GM18502 (cell line): ENCODE measurements at regions not wholly inside any gene's neighbourhood (a gene's known extent, or its start where the extent isn't known, plus 50 kb on each side); places are given as distances from the start of the nearest gene placed in this dataset.
"Not testable (repeated sequence)": the region's sequence is repeated elsewhere in the genome, so short reads cannot be mapped to it uniquely, and the experiment has no call there.

Source experiments
- ATAC-seq: cut with Tn5 transposase; IDR thresholded peaks from one replicate; pipeline ENCODE4 v1.9.1; 2021; ENCODE audit warnings: mild to moderate bottlenecking; ENCODE audit not compliant: unreplicated experiment, poor library complexity

DNA sequence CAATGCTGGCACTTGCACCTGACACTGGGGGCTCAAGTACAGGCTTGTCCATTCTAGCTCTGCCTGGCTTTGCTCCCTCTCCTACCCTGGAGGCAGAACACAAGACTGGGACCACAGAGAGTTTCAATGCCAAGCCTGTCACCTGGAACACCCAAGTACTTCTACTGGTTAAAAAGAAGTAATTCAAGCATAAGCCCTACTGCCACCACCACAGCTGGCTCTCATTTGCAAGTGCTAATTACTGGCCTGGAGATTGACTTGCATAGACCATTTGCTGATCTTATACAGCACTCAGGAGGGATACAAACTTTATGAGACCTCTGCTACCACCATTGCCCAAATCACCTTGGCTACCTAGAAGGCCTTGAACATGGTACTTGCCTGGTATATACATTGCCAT is 1550.9 kb downstream of the C4orf33 start:
- ATAC-seq, result no peak

DNA sequence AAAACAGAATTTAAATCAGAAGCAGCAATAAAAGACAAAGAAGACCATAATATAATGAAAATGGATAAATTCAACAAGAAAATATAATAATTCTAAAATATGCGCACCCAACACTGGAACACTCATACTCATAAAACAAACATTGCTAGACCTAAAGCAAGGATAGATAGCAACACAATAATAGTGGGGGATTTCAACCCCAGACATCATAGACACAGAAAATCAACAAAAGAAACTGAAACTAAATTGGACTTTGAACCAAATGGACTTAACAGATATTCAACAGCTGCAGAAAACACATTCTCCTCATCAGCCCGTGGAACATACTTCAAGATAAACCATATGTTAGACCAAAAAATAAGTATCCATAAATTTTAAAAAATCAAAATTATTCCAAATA is 1552.6 kb downstream of the C4orf33 start:
- ATAC-seq, result no peak

DNA sequence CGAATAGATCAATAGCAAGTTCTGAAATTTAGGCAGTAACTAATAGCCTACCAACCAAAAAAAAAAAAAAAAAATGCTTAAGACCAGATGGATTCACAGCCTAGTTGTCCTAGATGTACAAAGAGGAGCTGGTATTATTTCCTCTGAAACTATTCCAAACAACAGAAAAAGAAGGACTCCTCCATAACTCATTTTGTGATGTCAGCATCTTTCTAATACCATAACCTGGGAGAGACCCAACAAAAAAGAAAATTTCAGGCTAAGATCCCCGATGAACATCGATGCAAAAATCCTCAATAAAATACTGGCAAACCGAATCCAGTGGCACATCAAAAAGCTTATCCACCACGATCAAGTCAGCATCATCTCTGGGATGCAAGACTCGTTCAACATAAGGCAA is 1557.9 kb downstream of the C4orf33 start:
- ATAC-seq, result no peak

DNA sequence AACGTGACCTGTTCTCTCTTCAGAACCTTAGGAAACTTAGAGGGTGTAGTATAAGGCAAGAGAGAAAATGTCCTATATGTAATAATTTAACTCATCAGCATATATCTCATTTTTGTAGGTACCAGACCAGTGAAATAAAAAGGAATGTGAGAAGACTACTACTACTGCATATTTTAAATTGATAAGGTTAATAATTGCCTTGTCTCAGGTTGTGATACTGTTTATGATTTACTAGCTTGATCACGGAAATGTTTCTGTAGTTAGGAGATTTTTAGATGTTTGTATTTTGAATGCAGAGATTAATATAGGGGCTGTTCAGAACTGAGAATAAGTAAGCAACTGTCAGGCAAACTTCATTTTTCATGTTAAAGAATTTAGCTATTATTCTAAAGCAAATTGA is 1563.4 kb downstream of the C4orf33 start:
- ATAC-seq, result no peak

DNA sequence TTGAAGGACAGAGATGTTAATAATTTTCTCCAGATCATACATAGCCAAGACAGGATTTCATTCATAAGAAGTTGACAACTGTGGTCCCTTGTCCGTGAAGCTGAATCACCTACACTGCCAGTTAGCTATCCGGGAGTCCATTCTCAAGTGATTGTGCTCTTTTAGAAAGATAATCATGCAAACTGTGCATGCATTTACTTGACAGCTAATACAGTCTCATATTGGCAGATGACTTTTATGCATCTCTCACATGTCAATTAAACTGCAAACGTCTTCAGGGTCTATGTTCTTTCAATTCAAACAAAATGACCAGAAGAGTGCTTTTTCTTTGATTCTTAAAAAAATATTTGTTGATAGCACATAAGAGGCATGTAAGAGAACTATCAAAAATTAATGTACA is 1572.9 kb downstream of the C4orf33 start:
- ATAC-seq, result no peak

DNA sequence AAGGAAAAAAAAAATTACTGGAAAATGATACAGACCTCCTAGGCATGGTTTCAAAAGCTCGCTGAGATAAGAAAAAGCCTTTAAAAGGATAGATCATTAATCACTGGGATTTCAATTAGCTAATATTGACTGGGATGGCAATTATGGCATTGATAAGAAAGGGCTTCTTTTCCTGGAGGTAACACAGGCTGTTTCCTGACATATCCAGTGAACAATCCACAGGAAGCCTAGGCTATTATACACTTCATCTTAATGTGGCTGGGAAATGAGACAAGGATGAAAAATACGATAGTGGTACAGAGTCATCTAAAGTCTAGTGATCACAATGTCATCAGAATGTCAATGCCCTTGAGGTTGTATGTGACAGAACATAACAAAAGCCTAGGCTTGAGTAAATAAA is 1579.3 kb downstream of the C4orf33 start:
- ATAC-seq, result no peak

DNA sequence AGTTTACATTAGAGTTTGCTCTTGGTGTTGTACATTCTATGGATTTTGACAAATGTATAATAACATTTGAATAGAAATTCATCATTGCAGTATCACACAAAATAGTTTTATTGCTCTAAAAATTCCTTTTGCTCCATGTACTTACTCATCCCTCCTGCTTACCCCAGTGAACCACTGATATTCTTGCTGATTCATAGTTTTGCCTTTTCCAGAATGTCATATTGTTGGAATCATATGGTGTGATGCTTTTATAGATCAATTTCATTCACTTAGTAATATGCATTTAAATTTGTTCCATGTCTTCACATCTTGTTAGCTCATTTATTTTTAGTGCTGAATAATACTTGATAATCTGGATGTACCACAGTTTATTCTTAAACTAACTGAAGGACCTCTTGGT is 1593.2 kb downstream of the C4orf33 start:
- ATAC-seq, result no peak

DNA sequence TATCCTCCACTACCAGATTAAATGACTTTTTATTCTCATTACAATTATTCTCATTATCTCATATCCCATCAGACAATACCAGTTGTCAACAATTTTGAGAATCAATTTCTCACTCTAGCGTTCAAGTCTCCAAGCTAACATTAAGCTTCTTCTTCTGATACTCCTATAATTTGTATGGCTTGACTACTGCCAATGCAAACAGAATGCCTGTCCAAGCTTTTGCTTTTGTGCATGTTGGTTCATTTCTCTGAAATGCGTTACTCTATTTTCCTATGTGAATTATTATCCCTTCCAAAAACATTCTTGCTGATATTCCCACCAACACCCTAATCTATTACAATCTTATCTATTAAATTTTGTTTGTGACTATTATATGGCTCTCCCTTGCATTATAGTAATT is 1602.3 kb downstream of the C4orf33 start:
- ATAC-seq, result no peak

- no peak for ATAC-seq
These were observed 1603.1 kb downstream of the C4orf33 start for GRCh38 chr4:130699004-130699403.

- ATAC-seq, result no peak
These were observed 1607.4 kb downstream of the C4orf33 start for GRCh38 chr4:130703211-130703935.

- ATAC-seq, result no peak
These were observed 1609.1 kb downstream of the C4orf33 start for GRCh38 chr4:130705023-130705422.

DNA sequence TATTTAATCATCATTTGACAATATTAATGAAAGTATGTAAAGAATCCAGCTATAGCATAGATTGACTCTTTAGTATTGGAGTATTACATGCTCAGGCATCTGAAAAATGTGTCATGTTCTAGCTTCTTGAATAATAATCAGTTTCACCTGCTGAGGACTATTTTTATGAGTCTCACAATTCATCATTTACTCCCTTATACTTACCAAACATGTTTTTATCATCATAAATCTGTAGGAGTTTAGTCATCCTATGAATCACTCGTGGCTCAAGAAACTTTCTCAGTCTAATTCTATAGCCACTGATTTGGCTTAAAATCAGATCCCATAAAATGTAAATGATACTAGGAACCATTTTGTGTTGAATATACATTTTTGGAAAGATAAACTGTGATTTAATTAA is 1616.1 kb downstream of the C4orf33 start:
- ATAC-seq, result no peak

DNA sequence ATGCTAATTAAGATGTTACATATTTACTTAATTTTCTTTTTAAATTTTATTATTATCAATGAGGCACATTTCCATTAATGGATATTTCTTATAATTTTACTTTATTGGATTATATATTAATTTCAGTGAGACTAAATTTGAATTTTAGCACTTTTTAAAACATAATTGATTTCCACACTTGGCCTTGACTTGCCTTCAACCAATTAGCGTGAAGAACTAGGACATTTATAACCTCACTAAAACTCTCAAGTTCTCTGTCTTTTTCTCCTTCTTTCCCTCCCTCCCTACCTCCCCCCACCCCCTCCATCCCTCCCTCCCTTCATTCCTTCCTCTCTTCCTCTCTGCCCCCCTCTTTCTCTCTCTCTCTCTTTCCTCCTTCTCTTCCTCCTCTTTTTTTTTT is 1618.1 kb downstream of the C4orf33 start:
- ATAC-seq, result no peak

DNA sequence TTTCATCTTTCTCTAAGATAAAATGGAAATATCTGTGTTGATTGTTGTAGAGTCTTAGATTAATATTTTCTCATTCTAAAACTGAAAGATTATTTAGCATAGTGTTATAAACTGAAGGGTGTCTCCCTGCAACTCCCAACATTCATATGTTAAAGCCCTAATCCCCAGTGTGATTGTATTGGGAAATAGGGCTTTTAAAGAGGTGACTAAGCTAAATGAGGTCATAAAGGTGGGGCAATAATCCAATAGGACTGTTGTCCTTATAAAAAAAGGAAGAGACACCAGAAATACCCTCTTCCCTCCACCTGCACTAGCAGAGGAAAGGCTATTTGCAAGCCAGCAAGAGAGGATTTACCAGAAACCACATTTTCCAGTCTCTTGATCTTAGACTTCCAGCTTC is 1626.4 kb downstream of the C4orf33 start:
- ATAC-seq, result no peak

DNA sequence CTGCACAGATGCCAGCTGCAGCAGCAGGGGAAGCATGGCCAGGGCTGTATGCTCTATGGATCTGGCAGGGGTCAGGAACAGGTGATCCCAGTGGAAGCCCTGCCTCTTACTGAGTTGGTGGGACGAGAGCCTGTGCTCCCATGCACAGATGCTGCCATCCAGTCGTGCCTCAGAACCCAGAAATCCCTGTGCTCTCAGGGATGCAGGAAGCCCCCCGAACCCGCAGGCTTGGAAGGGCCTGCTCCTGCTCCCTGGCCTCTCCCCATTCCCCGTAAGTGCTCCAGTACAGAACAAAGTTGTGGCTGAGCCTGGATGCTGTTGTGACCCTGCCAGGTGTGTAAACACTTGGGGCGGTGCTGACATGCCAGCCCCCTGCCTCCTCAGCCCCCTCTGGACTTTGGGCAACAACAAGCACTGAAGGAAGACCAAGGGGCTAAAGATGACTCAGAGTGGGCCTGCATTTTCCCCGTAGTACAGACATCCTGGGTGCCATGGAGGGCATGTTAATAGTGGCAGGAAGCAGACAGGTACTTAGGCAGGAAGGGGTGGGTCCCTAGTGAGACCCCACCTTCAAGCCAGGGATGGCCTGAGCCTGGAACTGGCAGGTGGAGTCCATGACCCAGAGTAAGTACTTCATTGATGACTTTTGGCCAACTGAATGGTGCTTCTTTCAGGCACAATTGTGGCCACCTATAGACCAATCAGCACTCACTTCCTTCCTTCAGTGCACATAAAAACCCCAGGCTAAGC is 1640.7 kb downstream of the C4orf33 start:
- ATAC-seq, result no peak

DNA sequence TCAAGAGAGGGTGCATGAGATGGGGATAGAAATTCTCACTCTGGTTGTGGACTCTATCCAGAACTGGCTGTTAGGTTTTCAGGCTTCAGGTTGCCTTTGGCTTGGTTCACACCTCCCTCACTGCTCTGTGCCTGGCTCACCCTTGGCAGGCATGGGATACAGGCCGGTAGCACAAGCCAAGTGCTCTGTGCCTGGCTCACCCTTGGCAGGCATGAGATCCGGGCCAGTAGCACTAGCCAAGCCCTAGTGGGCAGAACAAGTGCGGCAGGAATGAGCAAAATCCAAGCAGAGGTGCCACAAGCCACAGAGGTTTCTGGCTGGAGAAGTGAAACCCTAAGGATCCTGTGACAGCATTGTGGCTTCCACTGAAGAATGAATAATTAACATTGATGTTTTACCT is 1642.3 kb downstream of the C4orf33 start:
- no peak for ATAC-seq

- no peak for ATAC-seq
These were observed 1651.9 kb downstream of the C4orf33 start for GRCh38 chr4:130747842-130748241.

DNA sequence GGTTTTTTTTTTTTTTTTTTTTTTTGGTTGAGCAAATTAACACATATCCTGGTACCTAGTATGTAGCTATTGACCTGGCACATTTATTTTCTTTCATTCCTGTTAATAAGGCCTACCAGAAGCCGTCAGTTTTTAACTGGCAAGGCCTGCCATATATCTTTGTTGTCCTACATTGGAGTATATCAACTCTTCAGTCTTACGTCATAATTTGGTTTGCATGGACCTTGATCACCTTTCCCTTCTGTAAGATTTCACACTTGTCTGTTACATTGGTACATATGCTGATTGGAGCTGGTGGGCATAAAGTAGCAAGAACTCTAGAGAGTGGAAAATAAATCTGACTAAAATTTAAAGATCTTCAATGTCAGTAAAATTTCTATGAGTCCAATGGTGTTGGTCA is 1658.0 kb downstream of the C4orf33 start:
- no peak for ATAC-seq

- no peak for ATAC-seq
These were observed 1664.3 kb downstream of the C4orf33 start for GRCh38 chr4:130760246-130760645.

- ATAC-seq, result not testable (repeated sequence)
These were observed 1671.4 kb downstream of the C4orf33 start for GRCh38 chr4:130767384-130767783.

- ATAC-seq, result not testable (repeated sequence)
These were observed 1677.0 kb downstream of the C4orf33 start for GRCh38 chr4:130772966-130773365.

DNA sequence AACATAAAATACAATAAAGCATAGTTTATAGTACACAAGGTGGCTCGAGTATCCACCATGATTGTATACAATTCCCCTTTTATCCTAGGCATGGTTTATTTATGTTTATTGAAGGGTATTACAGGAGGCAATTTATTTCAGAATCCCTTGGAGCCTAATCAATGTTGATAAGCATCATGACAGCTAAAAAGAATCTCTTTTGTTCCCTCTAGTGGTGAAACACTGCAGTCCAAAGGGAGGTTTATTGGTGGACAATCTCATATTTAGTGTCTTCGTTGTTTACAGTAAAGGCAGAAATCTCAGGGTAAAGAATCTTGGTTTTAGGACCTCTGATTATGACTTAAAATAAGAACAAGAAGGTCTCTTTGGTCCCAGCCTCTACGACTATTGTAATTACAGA is 1712.5 kb downstream of the C4orf33 start:
- ATAC-seq, result no peak
